Neural cell (in vitro differentiated cells): ENCODE measurements at regions not wholly inside any gene's neighbourhood (a gene's known extent, or its start where the extent isn't known, plus 50 kb on each side); places are given as distances from the start of the nearest gene placed in this dataset.

Source experiments
- H2AFZ ChIP-seq: fragments of 200-600, 300-800 bp; sonication (generic), shearing (Covaris generic); 2 replicates; pipeline ENCODE4 v1.6.0; 2014; ENCODE audit warnings: low read depth, mild to moderate bottlenecking, antibody characterized with exemption, low read length, moderate library complexity
- H3F3A ChIP-seq: fragments of 200-600 bp; shearing (Covaris generic); 2 replicates; pipeline ENCODE4 v1.6.1; 2016; ENCODE audit warnings: mild to moderate bottlenecking, moderate library complexity, mixed read lengths, antibody characterized with exemption, low read length; ENCODE audit not compliant: insufficient read depth, poor library complexity, severe bottlenecking
- H3K27ac ChIP-seq: fragments of 200-600, 300-800 bp; sonication (generic), shearing (Covaris generic); 2 replicates; pipeline ENCODE4 v1.5.1; 2014; ENCODE audit warnings: mild to moderate bottlenecking, low read length, moderate library complexity
- H3K27me3 ChIP-seq: fragments of 300-800, 200-600 bp; sonication (generic), shearing (Covaris generic); 2 replicates; pipeline ENCODE4 v1.6.0; 2014; ENCODE audit warnings: mild to moderate bottlenecking, low read depth, low read length, moderate library complexity; ENCODE audit not compliant: insufficient read depth
- H3K36me3 ChIP-seq: fragments of 300-800, 200-600 bp; sonication (generic), shearing (Covaris generic); 2 replicates; pipeline ENCODE4 v1.5.1; 2014; ENCODE audit warnings: mild to moderate bottlenecking, antibody characterized with exemption, low read length, moderate library complexity; ENCODE audit not compliant: insufficient read depth
- H3K4me2 ChIP-seq: fragments of 300-800, 200-600 bp; sonication (generic), shearing (Covaris generic); 2 replicates; pipeline ENCODE4 v1.6.0; 2014; ENCODE audit warnings: mild to moderate bottlenecking, low read length
- H3K4me3 ChIP-seq: fragments of 300-800, 200-600 bp; sonication (generic), shearing (Covaris generic); 2 replicates; pipeline ENCODE4 v1.5.1; 2014; ENCODE audit warnings: mild to moderate bottlenecking, low read length, moderate library complexity
- H3K79me2 ChIP-seq: fragments of 200-600 bp; shearing (Covaris generic); replicated peaks from 2 replicates; pipeline ENCODE4 v1.6.0; 2014; ENCODE audit warnings: mild to moderate bottlenecking, low read length, moderate library complexity; ENCODE audit not compliant: insufficient read depth
- H3K9ac ChIP-seq: fragments of 300-800, 200-600 bp; sonication (generic), shearing (Covaris generic); 2 replicates; pipeline ENCODE4 v1.6.1; 2016; ENCODE audit warnings: mild to moderate bottlenecking, low read length, mixed read lengths
- H3K9me2 ChIP-seq: fragments of 200-600 bp; shearing (Covaris generic); 2 replicates; pipeline ENCODE4 v1.6.1; 2016; ENCODE audit warnings: mild to moderate bottlenecking, low read length, mixed read lengths; ENCODE audit not compliant: insufficient read depth
- H3K9me3 ChIP-seq: fragments of 200-600, 300-800 bp; sonication (generic), shearing (Covaris generic); 2 replicates; pipeline ENCODE4 v1.6.1; 2016; ENCODE audit warnings: mild to moderate bottlenecking, mixed run types, low read length, moderate library complexity, mixed read lengths
- H4K20me1 ChIP-seq: fragments of 200-600 bp; shearing (Covaris generic); 2 replicates; pipeline ENCODE4 v1.6.1; 2016; ENCODE audit warnings: mild to moderate bottlenecking, mixed run types; ENCODE audit not compliant: insufficient read depth
- CTCF ChIP-seq: fragments of 450-650 bp; IDR thresholded peaks from 2 replicates; pipeline ENCODE4 v1.5.1; 2014; ENCODE audit warnings: antibody characterized with exemption, mild to moderate bottlenecking, moderate library complexity; ENCODE audit not compliant: poor library complexity, severe bottlenecking
- EP300 ChIP-seq: fragments of 450-650 bp; conservative IDR thresholded peaks from 2 replicates; pipeline ENCODE4 v1.6.1; 2014; ENCODE audit warnings: antibody characterized with exemption, mild to moderate bottlenecking, moderate library complexity; ENCODE audit not compliant: poor library complexity, severe bottlenecking
- EZH2 ChIP-seq: fragments of 200-600, 300-800 bp; shearing (Covaris generic), sonication (generic); IDR thresholded peaks from 2 replicates; pipeline ENCODE4 v1.6.1; 2014; ENCODE audit warnings: antibody characterized with exemption, low read length, borderline replicate concordance, mild to moderate bottlenecking; ENCODE audit not compliant: insufficient read depth, poor library complexity, severe bottlenecking
- MXI1 ChIP-seq: fragments of 450-650 bp; conservative IDR thresholded peaks from 2 replicates; pipeline ENCODE4 v1.6.1; 2014; ENCODE audit warnings: antibody characterized with exemption, mild to moderate bottlenecking; ENCODE audit not compliant: poor library complexity, severe bottlenecking
- POLR2AphosphoS5 ChIP-seq: IDR thresholded peaks from 2 replicates; pipeline ENCODE4 v1.6.1; 2012
- RAD21 ChIP-seq: fragments of 450-650 bp; conservative IDR thresholded peaks from 2 replicates; pipeline ENCODE4 v1.6.1; 2014; ENCODE audit warnings: antibody characterized with exemption, mild to moderate bottlenecking, moderate library complexity
- REST ChIP-seq: IDR thresholded peaks from 2 replicates; pipeline ENCODE4 v1.6.1; 2012; ENCODE audit warnings: borderline replicate concordance
- SMC3 ChIP-seq: fragments of 450-650 bp; conservative IDR thresholded peaks from 2 replicates; pipeline ENCODE4 v1.6.1; 2014; ENCODE audit warnings: antibody characterized with exemption, mild to moderate bottlenecking, moderate library complexity; ENCODE audit not compliant: poor library complexity
- TAF1 ChIP-seq: IDR thresholded peaks from 2 replicates; pipeline ENCODE4 v1.6.1; 2012; ENCODE audit warnings: low read depth

GRCh38 chr1:214202992-214203391 is 78.0 kb upstream of the SMYD2 start:
- peaks cover 3% of the 10 kb centered on the region for H3K27me3 ChIP-seq
- H3K27ac ChIP-seq, result no peak overlapping the region
- no peak overlapping the region for H3K4me3 ChIP-seq
- H4K20me1 ChIP-seq, result no peaks in the 10 kb centered on the region
- TF ChIP-seq POLR2AphosphoS5 (no peak), EP300 (no peak), MXI1 (no peak), EZH2 (no peak), CTCF (no peak), RAD21 (no peak), REST (no peak), SMC3 (no peak), TAF1 (no peak)
- no peaks in the 10 kb centered on the region for H3K36me3 ChIP-seq
- no peaks in the 10 kb centered on the region for H3K9me2 ChIP-seq
- H3F3A ChIP-seq, result no peaks in the 10 kb centered on the region
- H3K9me3 ChIP-seq, result no peaks in the 10 kb centered on the region
- no peak overlapping the region for H2AFZ ChIP-seq
- no peaks in the 10 kb centered on the region for H3K79me2 ChIP-seq
- no peak overlapping the region for H3K9ac ChIP-seq
- H3K4me2 ChIP-seq, result no peak overlapping the region

- Histone ChIP-seq H3K27ac (no peak overlapping the region), H4K20me1 (no peaks in the 10 kb centered on the region), H3K79me2 (no peaks in the 10 kb centered on the region), H3K4me2 (no peak overlapping the region), H3K9ac (no peak overlapping the region), H3K9me2 (no peaks in the 10 kb centered on the region), H2AFZ (no peak overlapping the region), H3K9me3 (no peaks in the 10 kb centered on the region), H3K27me3 (peaks cover 3% of the 10 kb centered on the region), H3F3A (no peaks in the 10 kb centered on the region), H3K36me3 (no peaks in the 10 kb centered on the region), H3K4me3 (no peak overlapping the region)
- TF ChIP-seq TAF1, result no peak
Measured at GRCh38 chr1:214205053-214205452, 75.9 kb upstream of the SMYD2 start.

- no peak overlapping the region for H3K27ac ChIP-seq
- no peak overlapping the region for H2AFZ ChIP-seq
Measured at GRCh38 chr1:214208460-214208859, 72.5 kb upstream of the SMYD2 start.

More at GRCh38 chr1:214208460-214208859, 72.5 kb upstream of the SMYD2 start:
- H3K79me2 ChIP-seq, result no peaks in the 10 kb centered on the region
- no peak overlapping the region for H3K4me2 ChIP-seq
- peaks cover under 1% of the 10 kb centered on the region for H3K27me3 ChIP-seq
- no peaks in the 10 kb centered on the region for H3K9me2 ChIP-seq
- H3K36me3 ChIP-seq, result no peaks in the 10 kb centered on the region
- no peak overlapping the region for H3K9ac ChIP-seq
- no peak overlapping the region for H3K4me3 ChIP-seq
- H3K9me3 ChIP-seq, result no peaks in the 10 kb centered on the region
- H3F3A ChIP-seq, result no peaks in the 10 kb centered on the region
- no peak for TF ChIP-seq MXI1
- no peak for TF ChIP-seq SMC3
- TF ChIP-seq TAF1, result no peak
- no peak for TF ChIP-seq EZH2
- TF ChIP-seq POLR2AphosphoS5, result no peak
- TF ChIP-seq RAD21, result no peak
- no peaks in the 10 kb centered on the region for H4K20me1 ChIP-seq
